IPS-11a (cell line): ENCODE measurements at regions not wholly inside any gene's neighbourhood (a gene's known extent, or its start where the extent isn't known, plus 50 kb on each side); places are given as distances from the start of the nearest gene placed in this dataset.

ENCODE experiments used
- H3K4me3 ChIP-seq: one replicate; pipeline ENCODE4 v1.5.1; 2013; ENCODE audit warnings: low read depth, low read length, control low read depth

GRCh38 chr4:32268863-32269262, 1548.7 kb downstream of the PCDH7 start:
- H3K4me3 ChIP-seq: no peak overlapping the region

GRCh38 chr4:32290102-32290501, 1569.9 kb downstream of the PCDH7 start:
- no peak overlapping the region for H3K4me3 ChIP-seq

- H3K4me3 ChIP-seq: no peak overlapping the region
These were observed 1598.8 kb downstream of the PCDH7 start for GRCh38 chr4:32318926-32319325.

GRCh38 chr4:32321421-32321820, 1601.3 kb downstream of the PCDH7 start:
- no peak overlapping the region for H3K4me3 ChIP-seq

DNA sequence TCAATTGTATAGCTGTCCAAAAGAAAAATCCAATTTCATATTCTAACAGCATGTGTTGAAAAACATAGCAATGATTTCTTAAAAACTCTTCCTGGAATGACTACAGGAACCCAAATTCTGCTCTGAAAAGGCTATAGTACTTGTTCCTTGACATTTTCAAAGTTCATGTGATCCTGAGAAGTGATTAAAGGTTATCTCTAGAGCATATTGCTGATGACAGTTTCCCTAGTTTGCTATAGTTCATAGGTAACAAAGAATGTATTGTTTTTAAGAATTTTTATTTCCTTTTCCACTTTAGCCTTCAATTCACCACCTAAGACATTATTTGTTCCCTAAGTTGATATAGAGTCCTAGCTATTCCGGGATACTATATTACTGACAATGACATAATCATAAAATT, 1614.6 kb downstream of the PCDH7 start:
- H3K4me3 ChIP-seq: no peak overlapping the region

GRCh38 chr4:32337403-32337802, 1617.2 kb downstream of the PCDH7 start:
- H3K4me3 ChIP-seq: no peak overlapping the region

DNA sequence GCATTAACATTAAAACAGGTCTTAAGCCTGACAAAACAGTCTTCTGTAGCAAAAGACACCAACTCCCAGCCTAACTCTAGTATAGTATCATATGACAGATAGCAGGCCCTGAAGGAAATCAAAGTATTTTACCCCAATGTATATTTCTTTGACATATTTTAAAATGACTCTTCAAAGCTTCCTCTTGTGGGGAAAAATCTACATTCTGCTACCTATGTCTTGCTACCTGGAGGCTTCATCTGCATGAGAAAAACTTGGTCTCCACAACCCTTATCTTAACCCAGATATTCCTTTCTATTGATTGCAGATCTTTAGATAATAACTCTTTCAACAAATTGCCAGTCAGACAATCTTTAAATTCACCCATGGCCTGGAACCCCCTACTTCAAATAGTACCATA, 1620.4 kb downstream of the PCDH7 start:
- no peak overlapping the region for H3K4me3 ChIP-seq

- H3K4me3 ChIP-seq: no peak overlapping the region
These were observed 1621.2 kb downstream of the PCDH7 start for GRCh38 chr4:32341342-32341741.

DNA sequence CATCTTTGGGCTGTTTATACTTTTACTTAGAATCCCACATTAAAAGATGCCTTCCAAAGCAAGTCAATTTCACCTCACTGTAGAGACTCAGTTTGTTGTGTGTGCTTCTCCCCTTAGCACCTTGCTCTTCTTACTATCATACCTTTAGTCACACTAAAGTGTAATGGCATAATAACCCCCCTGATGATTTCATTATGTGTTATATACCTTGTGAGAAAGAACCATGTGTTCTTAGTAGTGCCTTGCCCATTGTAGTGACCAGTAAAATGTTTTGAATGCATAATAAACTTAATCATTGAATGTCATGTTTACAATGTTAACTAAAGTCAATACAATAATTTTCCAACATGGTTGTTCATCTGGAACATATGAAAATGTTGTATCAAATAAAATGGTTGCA, 1621.9 kb downstream of the PCDH7 start:
- no peak overlapping the region for H3K4me3 ChIP-seq

- no peak overlapping the region for H3K4me3 ChIP-seq
These were observed 1628.9 kb downstream of the PCDH7 start for GRCh38 chr4:32349026-32349425.

GRCh38 chr4:32374206-32374605, 1654.0 kb downstream of the PCDH7 start:
- no peak overlapping the region for H3K4me3 ChIP-seq

DNA sequence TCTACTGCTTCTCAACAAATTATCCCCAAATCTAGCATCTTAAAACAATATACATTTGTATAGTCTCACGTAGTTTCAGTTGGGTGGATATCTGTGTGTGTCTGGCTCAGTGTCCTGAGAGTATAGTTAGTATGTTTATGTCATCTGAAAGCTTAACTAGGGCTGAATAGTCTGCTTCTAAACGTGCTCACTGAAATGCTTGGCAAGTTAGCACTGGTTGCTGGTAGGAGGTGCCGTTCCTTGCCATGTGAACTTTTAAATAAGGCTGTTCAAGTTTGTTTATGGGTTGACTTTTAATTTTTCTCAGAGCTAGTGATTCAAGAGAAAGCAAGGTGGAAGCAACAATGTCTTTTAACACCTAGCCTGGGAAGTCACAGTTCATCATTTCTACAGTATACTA, 1673.6 kb downstream of the PCDH7 start:
- no peak overlapping the region for H3K4me3 ChIP-seq

DNA sequence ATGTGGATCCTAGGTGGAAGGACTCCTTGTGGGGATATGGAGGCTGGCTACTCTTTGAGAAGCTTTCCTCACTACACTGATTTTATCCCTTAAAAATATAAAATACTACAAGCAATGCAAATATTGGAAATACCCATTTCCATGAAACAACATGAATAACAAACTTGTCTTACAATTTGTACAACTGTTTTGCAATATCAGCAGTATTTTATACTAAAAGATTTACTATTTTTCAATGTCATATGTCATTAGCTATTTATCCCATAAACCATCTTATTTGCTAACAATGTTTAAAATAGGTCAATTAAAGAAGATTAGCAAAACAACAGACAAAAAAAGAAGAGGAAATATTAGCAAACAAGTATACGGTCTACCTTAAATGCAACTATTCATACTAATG, 1674.1 kb downstream of the PCDH7 start:
- H3K4me3 ChIP-seq: no peak overlapping the region

GRCh38 chr4:32396507-32397070, 1676.4 kb downstream of the PCDH7 start:
- H3K4me3 ChIP-seq: no peak overlapping the region

- H3K4me3 ChIP-seq: no peak overlapping the region
These were observed 1680.7 kb downstream of the PCDH7 start for GRCh38 chr4:32400870-32401269.

- H3K4me3 ChIP-seq: no peak overlapping the region
These were observed 1697.0 kb downstream of the PCDH7 start for GRCh38 chr4:32417113-32417704.

GRCh38 chr4:32423267-32423666, 1703.1 kb downstream of the PCDH7 start:
- H3K4me3 ChIP-seq: no peak overlapping the region

DNA sequence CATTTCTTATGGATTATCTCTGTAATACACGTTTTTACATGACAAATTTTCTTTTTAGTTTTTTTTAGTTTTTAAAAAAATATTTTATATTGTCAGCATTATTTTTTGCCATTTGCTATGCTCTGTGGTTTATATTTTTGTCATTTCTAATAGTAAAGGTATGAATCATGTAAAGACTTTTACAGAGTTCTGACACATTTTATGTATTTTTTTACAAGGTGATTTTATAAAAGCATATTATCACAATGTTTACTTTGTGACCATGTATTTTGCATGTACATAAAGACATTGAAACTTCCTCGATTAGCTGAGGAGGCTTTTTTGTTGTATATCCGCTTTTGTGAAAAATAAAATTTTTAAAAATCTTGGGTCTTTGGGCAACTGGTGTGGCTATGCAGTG, 1705.1 kb downstream of the PCDH7 start:
- H3K4me3 ChIP-seq: no peak overlapping the region

- no peak overlapping the region for H3K4me3 ChIP-seq
These were observed 1707.4 kb downstream of the PCDH7 start for GRCh38 chr4:32427566-32427965.

DNA sequence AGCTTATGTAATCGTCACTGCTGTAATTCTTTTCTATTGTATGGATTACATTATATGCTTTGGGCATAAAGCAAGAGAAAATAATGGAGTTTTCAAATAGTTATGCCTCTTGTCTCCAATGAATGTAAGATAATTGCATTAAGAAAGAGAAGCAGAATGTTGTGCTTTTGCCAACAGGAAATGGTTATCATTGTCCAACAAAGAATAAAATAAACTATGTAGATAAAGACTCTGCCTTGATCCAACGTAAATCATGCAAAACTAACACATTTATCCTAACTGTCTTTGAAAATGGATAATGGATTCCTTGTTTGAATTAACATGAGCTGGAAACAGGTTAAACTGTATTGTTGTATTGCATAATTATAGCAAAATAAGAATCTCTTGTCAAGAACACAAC, 1709.0 kb downstream of the PCDH7 start:
- H3K4me3 ChIP-seq: no peak overlapping the region

GRCh38 chr4:32435308-32435707, 1715.1 kb downstream of the PCDH7 start:
- no peak overlapping the region for H3K4me3 ChIP-seq

- no peak overlapping the region for H3K4me3 ChIP-seq
These were observed 1716.6 kb downstream of the PCDH7 start for GRCh38 chr4:32436816-32437215.

GRCh38 chr4:32440391-32440790, 1720.2 kb downstream of the PCDH7 start:
- H3K4me3 ChIP-seq: no peak overlapping the region
